ENCODE measurements at regions not wholly inside any gene's neighbourhood (a gene's known extent, or its start where the extent isn't known, plus 50 kb on each side); places are given as distances from the start of the nearest gene placed in this dataset.

- TF ChIP-seq EP300 (IDR thresholded peaks at IDR 0.05) (no peak), CTCF (IDR thresholded peaks at IDR 0.05) (no peak)
Measured at GRCh38 chr6:113102761-113103160, 754.4 kb upstream of the MARCKS start.
